Mesothelial cell of epicardium (in vitro differentiated cells): ENCODE measurements at regions not wholly inside any gene's neighbourhood (a gene's known extent, or its start where the extent isn't known, plus 50 kb on each side); places are given as distances from the start of the nearest gene placed in this dataset.

Experiments used
- DNase-seq, 2 experiments: peaks; one replicate each; pipeline ENCODE4 v3.0.0; 2021; ENCODE audit warnings: low spot score in 2 of 2; ENCODE audit not compliant: unreplicated experiment in 2 of 2
- H3K27ac Mint-ChIP-seq: 2 replicates; pipeline ENCODE4 v1.8.0; 2021; ENCODE audit warnings: mixed read lengths
- H3K27me3 Mint-ChIP-seq: 2 replicates; pipeline ENCODE4 v1.8.0; 2021; ENCODE audit warnings: low read depth, mixed read lengths
- H3K36me3 Mint-ChIP-seq: 2 replicates; pipeline ENCODE4 v1.8.0; 2021; ENCODE audit warnings: mixed read lengths
- H3K4me1 Mint-ChIP-seq: 2 replicates; pipeline ENCODE4 v1.8.0; 2021; ENCODE audit warnings: mixed read lengths
- H3K4me3 Mint-ChIP-seq: 2 replicates; pipeline ENCODE4 v1.8.0; 2021; ENCODE audit warnings: mild to moderate bottlenecking, moderate library complexity, mixed read lengths
- H3K9me3 Mint-ChIP-seq: 2 replicates; pipeline ENCODE4 v1.8.0; 2021; ENCODE audit warnings: mixed read lengths
- CTCF ChIP-seq: fragments of 200-600 bp; sonication (generic); IDR thresholded peaks from one replicate; pipeline ENCODE4 v1.5.0; 2021; ENCODE audit warnings: antibody characterized with exemption; ENCODE audit not compliant: unreplicated experiment

- no peaks in the 10 kb centered on the region for H3K9me3 Mint-ChIP-seq
- no peaks in the 10 kb centered on the region for H3K36me3 Mint-ChIP-seq
- no peak for TF ChIP-seq CTCF
- no peaks in the 10 kb centered on the region for H3K4me1 Mint-ChIP-seq
- H3K4me3 Mint-ChIP-seq: no peak overlapping the region
- no peaks in the 10 kb centered on the region for H3K27me3 Mint-ChIP-seq
- no peak for DNase-seq
- H3K27ac Mint-ChIP-seq: no peak overlapping the region
Measured at GRCh38 chr2:225104971-225105370, 62.7 kb upstream of the DOCK10 start.

GRCh38 chr2:225104321-225104720, 62.1 kb upstream of the DOCK10 start:
- H3K27me3 Mint-ChIP-seq: no peaks in the 10 kb centered on the region
- DNase-seq: no peak
- no peaks in the 10 kb centered on the region for H3K4me1 Mint-ChIP-seq
- no peaks in the 10 kb centered on the region for H3K9me3 Mint-ChIP-seq
- no peaks in the 10 kb centered on the region for H3K36me3 Mint-ChIP-seq
- H3K4me3 Mint-ChIP-seq: no peak overlapping the region
- no peak overlapping the region for H3K27ac Mint-ChIP-seq
- TF ChIP-seq CTCF: no peak

- Mint-ChIP-seq H3K4me1 (no peaks in the 10 kb centered on the region), H3K27ac (no peak overlapping the region)
Measured at GRCh38 chr2:225103737-225104141, 61.5 kb upstream of the DOCK10 start.

GRCh38 chr2:225100856-225101294, 58.6 kb upstream of the DOCK10 start:
- Mint-ChIP-seq H3K27ac (no peak overlapping the region), H3K36me3 (no peaks in the 10 kb centered on the region), H3K4me1 (no peaks in the 10 kb centered on the region), H3K27me3 (no peaks in the 10 kb centered on the region), H3K9me3 (no peaks in the 10 kb centered on the region), H3K4me3 (no peak overlapping the region)
- no peak for TF ChIP-seq CTCF
- no peak for DNase-seq

More at GRCh38 chr2:225103737-225104141, 61.5 kb upstream of the DOCK10 start:
- no peaks in the 10 kb centered on the region for H3K9me3 Mint-ChIP-seq
- H3K27me3 Mint-ChIP-seq: no peaks in the 10 kb centered on the region
- no peak for TF ChIP-seq CTCF
- no peak for DNase-seq
- no peak overlapping the region for H3K4me3 Mint-ChIP-seq
- no peaks in the 10 kb centered on the region for H3K36me3 Mint-ChIP-seq

- no peak overlapping the region for H3K27ac Mint-ChIP-seq
- no peaks in the 10 kb centered on the region for H3K27me3 Mint-ChIP-seq
- no peak overlapping the region for H3K4me3 Mint-ChIP-seq
- TF ChIP-seq CTCF: no peak
- no peak for DNase-seq
- no peaks in the 10 kb centered on the region for H3K9me3 Mint-ChIP-seq
- no peaks in the 10 kb centered on the region for H3K4me1 Mint-ChIP-seq
- no peaks in the 10 kb centered on the region for H3K36me3 Mint-ChIP-seq
Measured at GRCh38 chr2:225100269-225100668, 58.0 kb upstream of the DOCK10 start.

GRCh38 chr2:225097035-225097434, 54.8 kb upstream of the DOCK10 start:
- TF ChIP-seq CTCF: no peak
- no peaks in the 10 kb centered on the region for H3K36me3 Mint-ChIP-seq

More at GRCh38 chr2:225097035-225097434, 54.8 kb upstream of the DOCK10 start:
- Mint-ChIP-seq H3K27ac (no peak overlapping the region), H3K27me3 (peaks cover 5% of the 10 kb centered on the region), H3K4me1 (no peaks in the 10 kb centered on the region), H3K4me3 (no peak overlapping the region), H3K9me3 (peaks cover 5% of the 10 kb centered on the region)
- DNase-seq: no peak
